ENCODE measurements at regions not wholly inside any gene's neighbourhood (a gene's known extent, or its start where the extent isn't known, plus 50 kb on each side); places are given as distances from the start of the nearest gene placed in this dataset.
A peak's percentile ranks its signal among the peaks of the same experiment; 100 is the strongest.

DNA sequence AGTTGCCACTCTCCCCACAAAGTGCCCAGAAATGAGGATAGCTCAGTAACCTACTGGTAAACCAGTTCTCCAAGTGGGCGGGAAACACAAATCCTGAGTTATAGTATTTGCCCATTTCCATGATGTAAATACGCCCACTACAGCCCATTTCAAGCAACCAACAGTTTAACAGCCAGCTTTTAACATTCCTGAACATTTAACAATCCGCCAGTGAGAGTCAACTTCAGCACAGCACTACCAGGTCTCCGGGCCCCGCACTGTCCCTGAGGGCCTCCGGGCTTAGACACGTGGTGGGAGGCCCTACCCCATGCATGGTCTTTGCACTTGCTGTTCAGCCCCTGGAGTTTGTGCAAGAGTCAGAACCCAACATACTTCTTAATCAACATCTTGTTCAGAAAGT lies 132.0 kb upstream of the CTTNBP2NL start:
- DNase-seq (ENCODE audit: low read depth in 3 of 3) = no peak

- no peak for DNase-seq (ENCODE audit: low read depth in 3 of 3)
These were observed 131.5 kb upstream of the CTTNBP2NL start for GRCh38 chr1:112264553-112264952.

DNA sequence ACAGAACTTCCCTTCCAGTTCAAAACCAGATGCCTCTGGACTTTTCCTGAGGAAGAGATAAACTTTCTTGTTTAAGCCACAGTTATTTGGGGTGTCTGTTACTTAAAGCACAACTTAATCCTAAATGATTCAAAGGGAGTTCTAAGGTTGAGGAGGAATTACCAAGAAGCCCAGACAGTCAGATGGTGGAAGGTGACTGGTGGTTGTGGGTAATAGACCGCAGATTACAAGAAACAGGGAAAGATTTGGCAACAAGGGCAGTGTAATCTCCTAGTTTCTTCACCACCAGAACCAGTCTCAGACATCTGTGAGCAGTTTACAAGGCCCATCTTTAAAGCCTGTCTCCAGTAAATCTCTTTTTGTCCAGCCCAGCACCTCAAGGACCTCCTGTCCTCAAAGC lies 130.1 kb upstream of the CTTNBP2NL start:
- DNase-seq (ENCODE audit: low read depth in 3 of 3) = no peak

- DNase-seq (ENCODE audit: low read depth in 3 of 3) = no peak
These were observed 128.8 kb upstream of the CTTNBP2NL start for GRCh38 chr1:112267206-112267605.

DNA sequence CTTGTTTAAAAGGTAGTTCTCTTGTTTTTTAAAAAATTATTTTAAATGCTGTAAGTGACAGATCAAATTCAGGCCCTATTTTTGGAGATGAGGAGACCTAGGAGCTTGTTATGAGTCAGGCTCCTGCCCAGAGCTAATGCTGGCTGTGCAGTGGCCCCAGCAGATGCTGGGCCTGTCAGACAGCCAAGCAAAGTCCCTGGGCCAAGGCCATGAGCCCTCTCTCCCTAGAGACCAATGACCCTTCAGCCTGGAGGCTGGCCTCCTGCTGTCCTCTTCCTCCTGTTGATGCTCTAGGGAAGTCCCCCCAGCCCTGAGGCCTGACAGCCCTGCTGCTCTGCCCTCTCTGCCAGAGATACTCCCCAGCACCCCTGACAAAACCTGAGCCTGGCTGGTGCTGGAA lies 128.1 kb upstream of the CTTNBP2NL start:
- no peak for DNase-seq (ENCODE audit: low read depth in 3 of 3)

- DNase-seq (ENCODE audit: low read depth in 3 of 3) = no peak
These were observed 127.6 kb upstream of the CTTNBP2NL start for GRCh38 chr1:112268408-112268807.

- DNase-seq (ENCODE audit: low read depth in 3 of 3) = no peak
These were observed 124.7 kb upstream of the CTTNBP2NL start for GRCh38 chr1:112271270-112271669.

DNA sequence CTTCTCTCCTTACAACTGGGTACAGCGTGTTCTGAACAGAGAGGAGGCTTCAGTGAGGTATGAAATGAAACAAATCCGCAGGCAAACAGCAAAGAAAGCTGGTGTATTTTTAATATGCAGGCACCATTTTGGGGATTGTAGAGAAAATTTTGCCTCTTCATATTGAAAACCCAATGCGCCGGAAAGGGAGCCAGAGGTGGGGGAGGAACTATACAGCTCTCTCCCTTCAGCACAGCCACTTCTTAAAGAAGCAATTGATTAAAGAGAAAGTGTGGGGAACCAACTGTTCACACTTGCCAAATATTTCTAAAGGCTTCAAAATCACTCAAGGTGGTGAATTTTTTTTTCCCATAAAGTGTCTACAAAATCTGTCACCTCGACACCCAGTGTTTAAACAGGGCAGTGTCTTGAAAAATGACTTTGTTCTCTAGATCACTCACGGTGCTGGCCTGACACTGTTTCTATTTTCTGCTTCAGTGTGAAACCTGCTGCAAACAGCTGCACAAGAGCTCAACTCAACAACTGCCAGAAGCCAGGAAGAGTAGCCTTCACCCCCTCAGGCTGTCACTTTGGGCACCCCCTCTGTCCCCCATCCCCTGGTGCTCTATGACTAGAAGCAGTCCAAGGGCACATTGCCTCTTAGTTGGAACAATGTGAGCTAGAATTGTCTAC lies 123.8 kb upstream of the CTTNBP2NL start:
- no peak for DNase-seq (ENCODE audit: low read depth in 3 of 3)

DNA sequence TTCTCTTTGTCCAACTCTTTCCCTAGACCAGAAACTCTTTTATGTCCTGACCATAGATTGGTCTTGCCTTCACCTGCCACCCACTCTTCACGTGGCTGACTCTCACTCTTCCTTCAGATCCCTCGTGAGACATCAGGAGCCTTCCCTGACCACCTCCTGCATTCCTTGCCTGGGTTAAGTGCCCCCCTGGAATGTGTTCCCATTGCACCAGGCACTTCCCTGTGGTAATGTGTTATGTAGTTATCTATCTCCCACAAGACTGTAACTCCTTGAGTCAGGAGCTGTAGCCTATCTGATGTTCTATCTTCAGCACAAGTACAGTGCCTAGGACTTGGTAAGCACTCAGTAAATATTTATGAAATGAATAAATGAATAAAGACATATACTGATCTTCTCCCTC lies 111.2 kb upstream of the CTTNBP2NL start:
- no peak for DNase-seq (ENCODE audit: low read depth in 3 of 3)

- no peak for DNase-seq (ENCODE audit: low read depth in 3 of 3)
These were observed 110.7 kb upstream of the CTTNBP2NL start for GRCh38 chr1:112285316-112285715.

GRCh38 chr1:112285746-112286145 lies 110.3 kb upstream of the CTTNBP2NL start:
- DNase-seq (ENCODE audit: low read depth in 3 of 3) = no peak

DNA sequence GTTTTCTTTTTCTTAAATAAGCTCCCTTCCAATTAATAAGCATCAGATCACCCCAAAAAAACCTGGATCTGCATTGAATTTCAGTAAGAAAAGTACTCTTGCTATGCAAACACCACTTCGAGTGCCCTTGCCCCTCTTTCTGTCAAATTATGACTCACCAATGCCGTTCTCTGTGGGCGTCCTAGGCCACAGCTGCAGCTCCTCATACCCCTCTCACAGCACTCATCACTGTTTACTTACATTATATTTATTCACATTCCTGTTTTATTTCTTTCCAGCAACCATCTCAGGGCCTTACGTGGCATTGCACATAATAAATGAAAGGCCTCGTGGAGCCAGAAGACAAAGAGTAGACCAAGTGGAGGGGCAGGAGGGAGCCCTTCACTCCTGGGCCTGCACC lies 99.1 kb upstream of the CTTNBP2NL start:
- no peak for DNase-seq (ENCODE audit: low read depth in 3 of 3)

DNA sequence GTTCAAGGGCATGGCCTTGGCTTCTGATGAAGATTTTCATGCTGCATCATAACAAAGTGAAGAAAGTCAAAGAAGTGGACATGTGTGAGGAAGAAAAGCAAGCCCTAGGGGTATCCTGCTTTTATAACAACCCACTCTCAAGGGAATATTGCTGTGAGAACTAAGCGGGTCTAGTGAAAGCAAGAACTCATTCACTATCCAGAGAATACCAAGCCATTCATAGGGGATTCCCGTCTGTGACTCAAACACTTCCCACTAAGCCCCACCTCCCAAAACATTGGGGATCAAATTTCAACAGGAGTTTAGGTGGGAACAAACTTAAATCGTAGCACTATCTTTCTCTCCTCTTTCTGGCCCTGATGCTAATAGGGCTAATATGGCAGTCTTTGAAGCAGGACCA lies 98.5 kb upstream of the CTTNBP2NL start:
- no peak for DNase-seq (ENCODE audit: low read depth in 3 of 3)

DNA sequence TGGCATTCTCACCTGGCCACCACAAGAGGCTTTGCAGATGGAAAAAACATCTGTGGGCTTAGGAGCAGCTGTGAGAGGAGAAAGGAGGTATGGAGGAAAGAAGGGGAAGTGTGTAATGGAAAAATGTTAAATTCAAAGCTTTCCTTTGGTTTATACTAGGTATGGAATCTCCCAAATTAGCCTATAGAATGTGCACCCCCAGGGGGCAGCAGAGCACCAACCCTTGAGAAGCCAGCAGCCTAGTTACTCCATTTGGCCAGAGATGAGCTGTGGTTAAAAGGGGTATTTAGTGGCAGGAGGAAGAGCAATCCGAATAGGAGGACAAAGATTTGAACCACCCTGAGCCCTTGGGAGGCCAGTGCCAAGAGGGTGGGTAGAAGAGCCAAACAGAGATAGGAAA lies 97.5 kb upstream of the CTTNBP2NL start:
- DNase-seq (ENCODE audit: low read depth in 3 of 3) = peak in 1 of 3 experiments; percentile 26

DNA sequence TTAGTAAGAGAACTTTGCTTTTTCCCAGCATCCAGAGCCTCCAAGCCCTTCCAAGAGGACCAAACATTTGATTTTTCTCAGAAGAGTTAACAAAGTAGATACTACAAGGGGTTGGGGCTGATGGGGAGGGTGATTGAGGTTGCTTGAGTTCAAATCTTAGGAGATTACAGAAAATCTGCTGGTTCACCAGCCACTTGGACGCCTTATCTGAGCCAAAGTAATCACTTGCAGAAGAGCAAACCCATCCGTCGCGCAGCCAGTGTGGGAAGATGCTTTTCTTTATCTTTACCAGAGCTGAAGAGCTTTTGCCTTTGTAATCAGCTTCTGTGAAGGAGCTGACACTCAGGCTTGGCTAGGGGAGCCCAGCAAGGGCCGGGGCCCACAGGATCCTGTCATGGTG lies 91.9 kb upstream of the CTTNBP2NL start:
- no peak for DNase-seq (ENCODE audit: low read depth in 3 of 3)

GRCh38 chr1:112304612-112305011 lies 91.4 kb upstream of the CTTNBP2NL start:
- no peak for DNase-seq (ENCODE audit: low read depth in 3 of 3)

- DNase-seq (ENCODE audit: low read depth in 3 of 3) = no peak
These were observed 88.0 kb upstream of the CTTNBP2NL start for GRCh38 chr1:112307930-112308591.

GRCh38 chr1:112308716-112309115 lies 87.3 kb upstream of the CTTNBP2NL start:
- no peak for DNase-seq (ENCODE audit: low read depth in 3 of 3)

DNA sequence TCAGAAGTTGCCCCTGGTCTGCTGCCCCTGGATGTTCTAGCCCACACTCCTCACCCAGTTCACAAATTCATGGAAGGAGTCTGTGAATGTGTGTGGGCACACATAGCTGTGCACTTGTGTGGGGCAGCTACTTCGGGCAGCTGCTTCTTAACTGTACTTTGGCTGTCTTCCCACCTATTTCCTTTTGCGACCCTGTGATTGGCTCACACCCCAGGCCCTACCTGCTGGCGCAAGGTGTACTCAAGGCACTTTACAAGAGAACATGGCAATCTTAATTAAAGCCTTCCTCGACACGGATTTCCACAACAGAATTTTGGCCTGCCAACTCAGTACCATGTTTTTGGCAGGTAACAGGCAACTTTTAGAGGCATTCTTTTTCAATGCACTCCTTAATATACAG lies 86.5 kb upstream of the CTTNBP2NL start:
- no peak for DNase-seq (ENCODE audit: low read depth in 3 of 3)

- DNase-seq (ENCODE audit: low read depth in 3 of 3) = no peak
These were observed 83.7 kb upstream of the CTTNBP2NL start for GRCh38 chr1:112312315-112312714.

DNA sequence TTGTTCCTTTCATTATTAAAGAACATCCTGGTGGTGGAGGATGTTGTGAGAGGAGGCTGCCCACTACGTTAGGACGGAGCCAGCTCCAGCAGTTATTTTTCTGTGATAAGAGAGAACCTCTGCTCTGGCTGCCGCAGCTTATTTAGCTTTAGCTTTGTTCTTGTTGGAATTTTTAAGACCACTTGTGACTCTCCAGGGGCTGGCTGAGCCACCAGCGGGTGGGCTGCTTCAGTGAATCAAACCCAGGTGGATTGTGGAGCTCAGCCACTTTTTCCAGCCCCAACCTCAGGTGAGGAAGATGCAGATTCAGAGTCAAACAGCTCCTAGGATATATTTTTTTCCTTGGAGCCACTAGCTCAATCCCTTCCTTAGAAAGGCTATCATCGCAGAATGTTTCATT lies 83.1 kb upstream of the CTTNBP2NL start:
- no peak for DNase-seq (ENCODE audit: low read depth in 3 of 3)

DNA sequence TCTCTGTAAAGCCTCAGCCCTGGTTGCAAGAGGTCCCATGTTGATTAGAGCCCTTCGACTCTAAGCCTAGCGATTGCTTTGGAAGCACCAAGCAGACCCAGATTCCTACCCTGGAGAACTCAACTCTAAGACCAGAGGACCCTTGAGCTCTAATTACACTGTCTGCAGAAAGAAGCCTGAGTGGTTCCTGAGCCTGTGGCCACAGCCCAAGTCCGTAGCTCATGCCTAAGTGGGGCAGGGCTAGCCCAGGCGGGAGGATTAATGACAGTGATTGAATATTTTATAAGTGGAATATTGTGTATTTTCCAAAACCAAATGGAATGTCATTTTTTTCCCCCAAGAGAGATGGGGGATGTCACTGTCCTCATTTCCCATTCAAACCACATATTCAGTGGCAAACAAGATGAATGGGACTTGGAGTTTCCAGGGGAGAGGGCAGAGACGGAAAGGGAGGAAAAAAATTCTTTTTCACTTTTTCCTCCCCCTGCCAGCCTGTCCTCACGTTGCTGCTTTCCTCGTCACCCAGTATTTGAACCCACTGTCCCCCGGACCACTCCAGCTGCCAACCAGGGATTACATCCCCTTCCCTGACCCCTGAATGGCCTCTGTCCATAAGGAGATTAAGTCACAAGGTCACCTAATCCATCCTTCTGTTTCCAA lies 79.6 kb upstream of the CTTNBP2NL start:
- DNase-seq (ENCODE audit: low read depth in 3 of 3) = no peak

DNA sequence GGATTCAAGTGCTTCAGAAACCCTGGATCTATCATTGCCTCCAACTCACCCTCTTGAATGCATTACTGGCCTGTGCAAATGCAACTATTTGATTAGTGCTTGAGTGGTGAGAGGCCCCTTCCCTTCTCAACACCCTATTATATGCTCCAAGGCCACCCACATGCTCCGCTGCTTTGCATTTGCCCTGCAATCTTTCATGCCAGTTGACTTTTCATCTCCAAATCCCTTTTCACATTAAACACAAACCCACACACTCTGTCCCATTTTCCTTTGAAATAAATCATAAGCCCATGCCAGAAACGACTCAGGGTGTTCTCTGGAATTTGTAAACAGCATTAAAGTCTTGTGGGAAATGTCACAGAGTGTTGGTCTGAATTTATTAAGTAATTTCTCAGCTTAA lies 78.9 kb upstream of the CTTNBP2NL start:
- DNase-seq (ENCODE audit: low read depth in 3 of 3) = no peak
